GM20000 (cell line): ENCODE measurements at regions not wholly inside any gene's neighbourhood (a gene's known extent, or its start where the extent isn't known, plus 50 kb on each side); places are given as distances from the start of the nearest gene placed in this dataset.

ENCODE experiments used
- DNase-seq: peaks from one replicate; pipeline ENCODE4 v3.0.0; 2012; ENCODE audit warnings: low spot score
- TF ChIP-seq, protein P1 (sequence below): IDR thresholded peaks from 2 replicates; pipeline ENCODE4 v1.5.1; 2012; ENCODE audit warnings: mild to moderate bottlenecking, control low read depth; ENCODE audit errors: extremely low read depth, missing control alignments

DNA sequence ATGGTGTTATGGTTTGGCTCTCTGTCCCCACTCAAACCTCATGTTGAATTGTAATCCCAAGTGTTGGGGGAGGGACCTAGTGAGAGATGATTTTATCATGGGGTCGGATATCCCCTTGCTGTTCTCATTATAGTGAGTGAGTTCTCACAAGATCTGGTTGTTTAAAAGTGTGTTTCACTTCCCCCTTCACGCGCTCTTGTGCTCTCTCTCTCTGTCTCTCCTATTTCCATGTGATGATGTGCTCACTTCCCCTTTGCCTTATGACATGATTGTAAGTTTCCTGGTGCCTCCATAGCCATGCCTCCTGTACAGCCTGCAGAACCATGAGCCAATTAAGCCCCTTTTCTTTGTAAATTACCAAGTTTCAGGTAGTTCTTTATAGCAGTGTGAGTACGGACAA, 765.1 kb downstream of the KCNA4 start:
- no peak for DNase-seq
- TF ChIP-seq, protein P1, sequence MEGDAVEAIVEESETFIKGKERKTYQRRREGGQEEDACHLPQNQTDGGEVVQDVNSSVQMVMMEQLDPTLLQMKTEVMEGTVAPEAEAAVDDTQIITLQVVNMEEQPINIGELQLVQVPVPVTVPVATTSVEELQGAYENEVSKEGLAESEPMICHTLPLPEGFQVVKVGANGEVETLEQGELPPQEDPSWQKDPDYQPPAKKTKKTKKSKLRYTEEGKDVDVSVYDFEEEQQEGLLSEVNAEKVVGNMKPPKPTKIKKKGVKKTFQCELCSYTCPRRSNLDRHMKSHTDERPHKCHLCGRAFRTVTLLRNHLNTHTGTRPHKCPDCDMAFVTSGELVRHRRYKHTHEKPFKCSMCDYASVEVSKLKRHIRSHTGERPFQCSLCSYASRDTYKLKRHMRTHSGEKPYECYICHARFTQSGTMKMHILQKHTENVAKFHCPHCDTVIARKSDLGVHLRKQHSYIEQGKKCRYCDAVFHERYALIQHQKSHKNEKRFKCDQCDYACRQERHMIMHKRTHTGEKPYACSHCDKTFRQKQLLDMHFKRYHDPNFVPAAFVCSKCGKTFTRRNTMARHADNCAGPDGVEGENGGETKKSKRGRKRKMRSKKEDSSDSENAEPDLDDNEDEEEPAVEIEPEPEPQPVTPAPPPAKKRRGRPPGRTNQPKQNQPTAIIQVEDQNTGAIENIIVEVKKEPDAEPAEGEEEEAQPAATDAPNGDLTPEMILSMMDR = no peak

GRCh38 chr11:29249713-29250112, 767.1 kb downstream of the KCNA4 start:
- TF ChIP-seq, protein P1 = no peak
- no peak for DNase-seq

DNA sequence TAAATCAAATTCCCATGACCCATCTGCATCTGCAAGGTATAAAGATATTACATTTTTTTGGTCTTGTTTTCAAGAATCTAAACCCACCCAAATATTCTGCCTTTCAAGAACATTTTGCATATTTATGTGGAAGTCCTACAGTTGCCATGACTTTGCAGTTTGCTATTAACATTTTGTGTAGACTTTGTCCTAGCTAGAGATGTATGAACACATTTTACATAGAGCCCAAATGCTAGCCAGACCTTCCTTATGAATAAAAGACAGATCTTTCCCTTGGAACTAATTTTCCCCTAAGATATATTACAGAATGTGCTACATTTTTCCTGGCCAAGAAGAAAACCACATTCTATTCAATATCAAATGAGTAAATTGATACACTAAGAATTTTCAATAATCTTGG, 772.5 kb downstream of the KCNA4 start:
- TF ChIP-seq, protein P1 = no peak
- DNase-seq = no peak

GRCh38 chr11:29243616-29244015, 773.2 kb downstream of the KCNA4 start:
- DNase-seq = no peak
- TF ChIP-seq, protein P1 = no peak

- DNase-seq = no peak
- TF ChIP-seq, protein P1 = no peak
These were observed 784.8 kb downstream of the KCNA4 start for GRCh38 chr11:29231991-29232390.

- no peak for DNase-seq
- TF ChIP-seq, protein P1 = no peak
These were observed 785.2 kb downstream of the KCNA4 start for GRCh38 chr11:29231586-29231985.

DNA sequence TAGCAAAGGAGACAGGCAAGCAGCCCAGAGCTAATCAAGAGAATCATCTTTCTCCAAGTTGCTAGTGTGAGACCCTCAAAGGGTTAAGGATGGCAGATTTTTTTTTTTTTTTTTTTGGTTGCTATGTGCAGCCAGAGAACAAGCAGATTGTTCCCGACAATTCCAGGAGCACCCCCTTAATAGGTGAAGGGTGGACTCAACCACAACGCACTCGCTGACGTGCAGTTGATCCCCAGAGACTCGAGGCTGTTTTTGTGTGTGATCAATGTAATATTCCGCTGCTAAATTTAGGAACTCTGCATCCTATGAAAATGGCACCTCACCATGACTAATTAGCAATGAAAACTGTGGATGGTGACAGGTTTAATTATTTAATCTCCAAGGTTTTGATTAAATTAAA, 789.0 kb downstream of the KCNA4 start:
- TF ChIP-seq, protein P1 = no peak
- no peak for DNase-seq
